CD4-positive, alpha-beta T cell (primary cell): ENCODE measurements at regions not wholly inside any gene's neighbourhood (a gene's known extent, or its start where the extent isn't known, plus 50 kb on each side); places are given as distances from the start of the nearest gene placed in this dataset.

ENCODE experiments used
- ATAC-seq: fragments of 200-7000 bp; cut with Tn5 transposase; one replicate; pipeline ENCODE4 v1.10.0; 2022; ENCODE audit warnings: mild to moderate bottlenecking; ENCODE audit not compliant: poor library complexity
- CTCF ChIA-PET: fragments of 350-600 bp; sonication (Branson Sonifier 250); formaldehyde crosslinking; loops from one replicate; lab custom pipeline; 2021; ENCODE audit warnings: antibody characterized with exemption, inconsistent platforms; lab: Charles Lee
- POLR2A ChIA-PET: fragments of 350-600 bp; sonication (Branson Sonifier 250); formaldehyde crosslinking; loops from one replicate; lab custom pipeline; 2021; ENCODE audit warnings: antibody characterized with exemption, inconsistent platforms; lab: Charles Lee
- DNase-seq, 14 experiments: peaks; one replicate each; pipeline ENCODE4 v3.0.0-alpha.2; 2013 to 2020; ENCODE audit warnings: mixed read lengths in 2 of 14
- H3K27ac ChIP-seq, 2 donors: one replicate each; pipeline versions ENCODE4 v1.5.1 to v1.7.0; 2013; ENCODE audit warnings: low read length in 2 of 2, low read depth in 1 of 2, mild to moderate bottlenecking in 1 of 2
- H3K27me3 ChIP-seq, 2 experiments: 1 replicate in 1 of 2; 2 replicates in 1 of 2; pipeline versions ENCODE4 v1.6.1 to v1.7.0; 2013; ENCODE audit warnings: low read length in 2 of 2, control low read depth in 1 of 2, mild to moderate bottlenecking in 1 of 2, moderate library complexity in 1 of 2; ENCODE audit not compliant: insufficient read depth in 2 of 2, control insufficient read depth in 1 of 2
- H3K36me3 ChIP-seq: one replicate; pipeline ENCODE4 v1.6.1; 2013; ENCODE audit warnings: low read length, control low read depth; ENCODE audit not compliant: insufficient read depth
- H3K4me1 ChIP-seq: one replicate; pipeline ENCODE4 v1.6.1; 2013; ENCODE audit warnings: low read length, control low read depth; ENCODE audit not compliant: insufficient read depth
- H3K4me3 ChIP-seq: one replicate; pipeline ENCODE4 v1.5.1; 2013; ENCODE audit warnings: mild to moderate bottlenecking, low read length, moderate library complexity
- H3K9me3 ChIP-seq, 2 experiments: 1 replicate in 1 of 2; 2 replicates in 1 of 2; pipeline versions ENCODE4 v1.6.1 to v1.7.0; 2013; ENCODE audit warnings: low read length in 2 of 2, mild to moderate bottlenecking in 2 of 2, control low read depth in 1 of 2, moderate library complexity in 1 of 2; ENCODE audit not compliant: control insufficient read depth in 1 of 2, insufficient read depth in 1 of 2
- H3K27ac Mint-ChIP-seq: one replicate; pipeline ENCODE4 v1.8.0; 2020; ENCODE audit warnings: mixed read lengths
- H3K27me3 Mint-ChIP-seq: one replicate; pipeline ENCODE4 v1.8.0; 2021; ENCODE audit warnings: mixed read lengths
- H3K36me3 Mint-ChIP-seq: one replicate; pipeline ENCODE4 v1.8.0; 2021; ENCODE audit warnings: low read depth, mixed read lengths
- H3K4me1 Mint-ChIP-seq: one replicate; pipeline ENCODE4 v1.8.0; 2021; ENCODE audit warnings: low read depth, mixed read lengths
- H3K4me3 Mint-ChIP-seq: one replicate; pipeline ENCODE4 v1.8.0; 2020; ENCODE audit warnings: mild to moderate bottlenecking, mixed read lengths
- H3K9me3 Mint-ChIP-seq: one replicate; pipeline ENCODE4 v1.8.0; 2020; ENCODE audit warnings: mixed read lengths
- CTCF ChIP-seq: fragments of 200-600 bp; IDR thresholded peaks from one replicate; pipeline ENCODE4 v1.8.0; 2022; ENCODE audit warnings: antibody characterized with exemption, mild to moderate bottlenecking
- intact Hi-C, 2 experiments: fragments of 100-400 bp; cut with DNase I in 1 of 2; cut with micrococcal nuclease in 1 of 2; formaldehyde crosslinking; loops; one replicate each; pipeline versions ENCODE4 v1.15.1 to v1.9.0; 2023 to 2025; cut with DNase I, micrococcal nuclease

GRCh38 chr13:86681223-86681622 lies 882.0 kb upstream of the SLITRK6 start:
- no peak for TF ChIP-seq CTCF
- H3K27ac ChIP-seq: no peak overlapping the region
- no peaks in the 10 kb centered on the region for H3K27me3 ChIP-seq
- Mint-ChIP-seq H3K4me3 (no peak overlapping the region), H3K36me3 (no peaks in the 10 kb centered on the region), H3K4me1 (no peaks in the 10 kb centered on the region), H3K27me3 (no peaks in the 10 kb centered on the region), H3K9me3 (peaks cover 2% of the 10 kb centered on the region), H3K27ac (no peak overlapping the region)
- H3K4me3 ChIP-seq: no peak overlapping the region
- CTCF ChIA-PET: no interaction called here
- intact Hi-C loops: no loop called here
- H3K36me3 ChIP-seq: no peaks in the 10 kb centered on the region
- H3K9me3 ChIP-seq: peaks cover 0 to 7% of the 10 kb centered on the region in 2 experiments
- H3K4me1 ChIP-seq: no peaks in the 10 kb centered on the region
- POLR2A ChIA-PET: no interaction called here
- DNase-seq: no peak
- no peak for ATAC-seq

- Histone ChIP-seq H3K4me3 (no peak overlapping the region), H3K27me3 (no peaks in the 10 kb centered on the region), H3K9me3 (peaks cover 0 to 3% of the 10 kb centered on the region in 2 experiments), H3K4me1 (no peaks in the 10 kb centered on the region), H3K27ac (no peak overlapping the region), H3K36me3 (no peaks in the 10 kb centered on the region)
- Mint-ChIP-seq H3K36me3 (no peaks in the 10 kb centered on the region), H3K9me3 (no peaks in the 10 kb centered on the region), H3K4me1 (no peaks in the 10 kb centered on the region), H3K27me3 (no peaks in the 10 kb centered on the region), H3K27ac (no peak overlapping the region), H3K4me3 (no peak overlapping the region)
- TF ChIP-seq CTCF: no peak
- intact Hi-C loops: no loop called here
- ChIA-PET POLR2A (no interaction called here), CTCF (no interaction called here)
- no peak for ATAC-seq
- no peak for DNase-seq
These were observed 885.2 kb upstream of the SLITRK6 start for GRCh38 chr13:86684402-86684801.

- Mint-ChIP-seq H3K27me3 (no peaks in the 10 kb centered on the region), H3K27ac (no peak overlapping the region)
These were observed 890.7 kb upstream of the SLITRK6 start for GRCh38 chr13:86689911-86690310.

More at GRCh38 chr13:86689911-86690310, 890.7 kb upstream of the SLITRK6 start:
- intact Hi-C loops: no loop called here
- TF ChIP-seq CTCF: no peak
- ChIA-PET POLR2A (no interaction called here), CTCF (no interaction called here)
- H3K9me3 ChIP-seq: peaks cover 0 to 3% of the 10 kb centered on the region in 2 experiments
- no peak for DNase-seq
- ATAC-seq: no peak
- Mint-ChIP-seq H3K9me3 (peaks cover 3% of the 10 kb centered on the region), H3K4me3 (no peak overlapping the region), H3K4me1 (no peaks in the 10 kb centered on the region), H3K36me3 (no peaks in the 10 kb centered on the region)
- H3K27me3 ChIP-seq: no peaks in the 10 kb centered on the region
- H3K4me1 ChIP-seq: no peaks in the 10 kb centered on the region
- H3K36me3 ChIP-seq: no peaks in the 10 kb centered on the region
- H3K4me3 ChIP-seq: no peak overlapping the region
- H3K27ac ChIP-seq: no peak overlapping the region
